B cell (primary cell): ENCODE measurements at regions not wholly inside any gene's neighbourhood (a gene's known extent, or its start where the extent isn't known, plus 50 kb on each side); places are given as distances from the start of the nearest gene placed in this dataset.

ENCODE experiments used
- EZH2 ChIP-seq: IDR thresholded peaks from 2 replicates; pipeline ENCODE4 v1.6.1; 2012; ENCODE audit warnings: borderline replicate concordance, low read depth, mild to moderate bottlenecking, moderate library complexity, low read length; ENCODE audit not compliant: insufficient read depth, poor library complexity, severe bottlenecking
- TF ChIP-seq, protein P1 (sequence below): fragments of 200-600 bp; IDR thresholded peaks from one replicate; pipeline ENCODE4 v1.8.0; 2022; ENCODE audit warnings: antibody characterized with exemption, mild to moderate bottlenecking

DNA sequence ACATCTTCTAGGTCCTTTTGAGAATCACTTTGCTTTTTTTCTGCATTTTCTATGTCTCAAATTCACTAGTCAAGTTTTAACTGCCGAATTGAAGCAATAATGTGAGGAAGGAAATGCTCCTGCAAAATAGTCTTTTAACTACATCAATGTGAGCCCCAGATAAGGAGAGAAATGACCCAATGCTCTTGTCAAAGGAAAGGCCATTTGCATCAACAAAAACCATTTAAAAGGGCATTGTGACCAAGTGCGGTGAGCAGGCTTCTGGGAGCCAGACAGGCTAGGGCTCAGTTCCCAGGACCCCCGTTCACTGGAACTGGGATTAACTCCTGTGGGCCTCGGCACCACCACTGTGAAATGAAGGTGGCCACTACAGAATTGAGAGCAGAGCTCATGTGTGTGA lies 127.9 kb upstream of the EEPD1 start:
- TF ChIP-seq, protein P1, sequence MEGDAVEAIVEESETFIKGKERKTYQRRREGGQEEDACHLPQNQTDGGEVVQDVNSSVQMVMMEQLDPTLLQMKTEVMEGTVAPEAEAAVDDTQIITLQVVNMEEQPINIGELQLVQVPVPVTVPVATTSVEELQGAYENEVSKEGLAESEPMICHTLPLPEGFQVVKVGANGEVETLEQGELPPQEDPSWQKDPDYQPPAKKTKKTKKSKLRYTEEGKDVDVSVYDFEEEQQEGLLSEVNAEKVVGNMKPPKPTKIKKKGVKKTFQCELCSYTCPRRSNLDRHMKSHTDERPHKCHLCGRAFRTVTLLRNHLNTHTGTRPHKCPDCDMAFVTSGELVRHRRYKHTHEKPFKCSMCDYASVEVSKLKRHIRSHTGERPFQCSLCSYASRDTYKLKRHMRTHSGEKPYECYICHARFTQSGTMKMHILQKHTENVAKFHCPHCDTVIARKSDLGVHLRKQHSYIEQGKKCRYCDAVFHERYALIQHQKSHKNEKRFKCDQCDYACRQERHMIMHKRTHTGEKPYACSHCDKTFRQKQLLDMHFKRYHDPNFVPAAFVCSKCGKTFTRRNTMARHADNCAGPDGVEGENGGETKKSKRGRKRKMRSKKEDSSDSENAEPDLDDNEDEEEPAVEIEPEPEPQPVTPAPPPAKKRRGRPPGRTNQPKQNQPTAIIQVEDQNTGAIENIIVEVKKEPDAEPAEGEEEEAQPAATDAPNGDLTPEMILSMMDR: no peak
- TF ChIP-seq EZH2: no peak
